ENCODE measurements at regions not wholly inside any gene's neighbourhood (a gene's known extent, or its start where the extent isn't known, plus 50 kb on each side); places are given as distances from the start of the nearest gene placed in this dataset.
"Not testable (repeated sequence)": the region's sequence is repeated elsewhere in the genome, so short reads cannot be mapped to it uniquely, and the experiment has no call there.

- H3K27me3 ChIP-seq (replicated peaks; ENCODE audit: insufficient read depth, low read length) = no peaks in the 10 kb centered on the region
- peaks cover 13% of the 10 kb centered on the region for H3K4me1 ChIP-seq (ENCODE audit: low read length)
- H3K9ac ChIP-seq (ENCODE audit: low read length) = no peak overlapping the region
- H3K79me2 ChIP-seq (ENCODE audit: low read length) = no peaks in the 10 kb centered on the region
- H3K4me2 ChIP-seq (ENCODE audit: low read depth, low read length) = no peak overlapping the region
- H3K27ac ChIP-seq (ENCODE audit: low read length) = no peak overlapping the region
- no peak overlapping the region for H3K4me3 ChIP-seq (ENCODE audit: low read length)
- no peak for TF ChIP-seq EZH2 (optimal IDR thresholded peaks at IDR 0.05; ENCODE audit: low read depth, low read length)
- TF ChIP-seq CTCF (IDR thresholded peaks at IDR 0.05; ENCODE audit: low read length) = no peak
- no peak for TF ChIP-seq EZH2phosphoT487 (IDR thresholded peaks at IDR 0.05; ENCODE audit: low read length)
- no peaks in the 10 kb centered on the region for H4K20me1 ChIP-seq (ENCODE audit: insufficient read depth, low read length)
- no peak for DNase-seq
- no peaks in the 10 kb centered on the region for H3K9me3 ChIP-seq (replicated peaks; ENCODE audit: insufficient read depth, low read length)
- H3K9me2 ChIP-seq (replicated peaks; ENCODE audit: insufficient read depth, low read length) = no peaks in the 10 kb centered on the region
- no peaks in the 10 kb centered on the region for H3F3A ChIP-seq (ENCODE audit: insufficient read depth, low read length)
- no peak overlapping the region for H2AFZ ChIP-seq (ENCODE audit: low read length)
- H3K36me3 ChIP-seq (replicated peaks; ENCODE audit: insufficient read depth, low read length) = no peaks in the 10 kb centered on the region
Observed at GRCh38 chr11:46208803-46209202, 68.7 kb upstream of the CREB3L1 start.

GRCh38 chr11:46207270-46207669, 70.2 kb upstream of the CREB3L1 start:
- H3K27ac ChIP-seq (ENCODE audit: low read length) = no peak overlapping the region
- H2AFZ ChIP-seq (ENCODE audit: low read length) = no peak overlapping the region
- H3K9ac ChIP-seq (ENCODE audit: low read length) = no peak overlapping the region
- TF ChIP-seq EZH2phosphoT487 (IDR thresholded peaks at IDR 0.05; ENCODE audit: low read length) = no peak
- TF ChIP-seq CTCF (IDR thresholded peaks at IDR 0.05; ENCODE audit: low read length) = no peak
- DNase-seq = no peak
- H4K20me1 ChIP-seq (ENCODE audit: insufficient read depth, low read length) = no peaks in the 10 kb centered on the region
- no peaks in the 10 kb centered on the region for H3K9me2 ChIP-seq (replicated peaks; ENCODE audit: insufficient read depth, low read length)
- no peak overlapping the region for H3K4me2 ChIP-seq (ENCODE audit: low read depth, low read length)
- no peaks in the 10 kb centered on the region for H3K9me3 ChIP-seq (replicated peaks; ENCODE audit: insufficient read depth, low read length)
- H3K79me2 ChIP-seq (ENCODE audit: low read length) = no peaks in the 10 kb centered on the region
- H3K27me3 ChIP-seq (replicated peaks; ENCODE audit: insufficient read depth, low read length) = no peaks in the 10 kb centered on the region
- H3F3A ChIP-seq (ENCODE audit: insufficient read depth, low read length) = no peaks in the 10 kb centered on the region
- peaks cover 13% of the 10 kb centered on the region for H3K4me1 ChIP-seq (ENCODE audit: low read length)
- no peak overlapping the region for H3K4me3 ChIP-seq (ENCODE audit: low read length)
- no peaks in the 10 kb centered on the region for H3K36me3 ChIP-seq (replicated peaks; ENCODE audit: insufficient read depth, low read length)

- not testable (repeated sequence) for H2AFZ ChIP-seq (ENCODE audit: low read length); H3K27ac ChIP-seq (ENCODE audit: low read length); H3K9me2 ChIP-seq (replicated peaks; ENCODE audit: insufficient read depth, low read length); H3K36me3 ChIP-seq (replicated peaks; ENCODE audit: insufficient read depth, low read length); H3K79me2 ChIP-seq (ENCODE audit: low read length); H3K4me3 ChIP-seq (ENCODE audit: low read length); H3F3A ChIP-seq (ENCODE audit: insufficient read depth, low read length); DNase-seq; H3K27me3 ChIP-seq (replicated peaks; ENCODE audit: insufficient read depth, low read length); H3K9ac ChIP-seq (ENCODE audit: low read length); H3K4me2 ChIP-seq (ENCODE audit: low read depth, low read length); H3K9me3 ChIP-seq (replicated peaks; ENCODE audit: insufficient read depth, low read length); H3K4me1 ChIP-seq (ENCODE audit: low read length); H4K20me1 ChIP-seq (ENCODE audit: insufficient read depth, low read length)
Observed at GRCh38 chr11:46204415-46204814, 73.0 kb upstream of the CREB3L1 start.

GRCh38 chr11:46203746-46204145, 73.7 kb upstream of the CREB3L1 start:
- H3K9me3 ChIP-seq (replicated peaks; ENCODE audit: insufficient read depth, low read length) = no peaks in the 10 kb centered on the region
- no peaks in the 10 kb centered on the region for H3K4me1 ChIP-seq (ENCODE audit: low read length)
- H3K4me2 ChIP-seq (ENCODE audit: low read depth, low read length) = no peak overlapping the region
- H3K4me3 ChIP-seq (ENCODE audit: low read length) = no peak overlapping the region
- DNase-seq = no peak
- no peaks in the 10 kb centered on the region for H3K27me3 ChIP-seq (replicated peaks; ENCODE audit: insufficient read depth, low read length)
- no peaks in the 10 kb centered on the region for H3F3A ChIP-seq (ENCODE audit: insufficient read depth, low read length)
- H3K9me2 ChIP-seq (replicated peaks; ENCODE audit: insufficient read depth, low read length) = no peaks in the 10 kb centered on the region
- H3K9ac ChIP-seq (ENCODE audit: low read length) = no peak overlapping the region
- no peak overlapping the region for H3K27ac ChIP-seq (ENCODE audit: low read length)
- H3K36me3 ChIP-seq (replicated peaks; ENCODE audit: insufficient read depth, low read length) = no peaks in the 10 kb centered on the region
- H4K20me1 ChIP-seq (ENCODE audit: insufficient read depth, low read length) = no peaks in the 10 kb centered on the region
- TF ChIP-seq EZH2phosphoT487 (IDR thresholded peaks at IDR 0.05; ENCODE audit: low read length) = no peak
- TF ChIP-seq CTCF (IDR thresholded peaks at IDR 0.05; ENCODE audit: low read length) = no peak
- no peak for TF ChIP-seq EZH2 (optimal IDR thresholded peaks at IDR 0.05; ENCODE audit: low read depth, low read length)
- no peak overlapping the region for H2AFZ ChIP-seq (ENCODE audit: low read length)
- no peaks in the 10 kb centered on the region for H3K79me2 ChIP-seq (ENCODE audit: low read length)
